Gastroesophageal sphincter (tissue), 3 donors: ENCODE measurements at regions not wholly inside any gene's neighbourhood (a gene's known extent, or its start where the extent isn't known, plus 50 kb on each side); places are given as distances from the start of the nearest gene placed in this dataset.

Experiments
- EP300 ChIP-seq: sonication (generic); formaldehyde crosslinking; IDR thresholded peaks from one replicate; pipeline ENCODE4 v1.6.1; 2017; ENCODE audit warnings: antibody characterized with exemption, mild to moderate bottlenecking
- POLR2A ChIP-seq, 2 donors: fragments of 450-650 bp; IDR thresholded peaks; one replicate each; pipeline ENCODE4 v1.6.1; 2017; ENCODE audit warnings: antibody characterized with exemption in 2 of 2, mild to moderate bottlenecking in 2 of 2, moderate library complexity in 1 of 2
- POLR2AphosphoS5 ChIP-seq: sonication (generic); formaldehyde crosslinking; IDR thresholded peaks from one replicate; pipeline ENCODE4 v1.6.1; 2017; ENCODE audit warnings: antibody characterized with exemption
- TF ChIP-seq, protein P1 (sequence below), 4 experiments: fragments of 200-600 bp in 2 of 4; fragments of 450-650 bp in 2 of 4; sonication (generic) in 1 of 4; IDR thresholded peaks; one replicate each; pipeline ENCODE4 v1.5.1; 2017 to 2019; ENCODE audit warnings: antibody characterized with exemption in 4 of 4, mild to moderate bottlenecking in 2 of 4, moderate library complexity in 2 of 4

DNA sequence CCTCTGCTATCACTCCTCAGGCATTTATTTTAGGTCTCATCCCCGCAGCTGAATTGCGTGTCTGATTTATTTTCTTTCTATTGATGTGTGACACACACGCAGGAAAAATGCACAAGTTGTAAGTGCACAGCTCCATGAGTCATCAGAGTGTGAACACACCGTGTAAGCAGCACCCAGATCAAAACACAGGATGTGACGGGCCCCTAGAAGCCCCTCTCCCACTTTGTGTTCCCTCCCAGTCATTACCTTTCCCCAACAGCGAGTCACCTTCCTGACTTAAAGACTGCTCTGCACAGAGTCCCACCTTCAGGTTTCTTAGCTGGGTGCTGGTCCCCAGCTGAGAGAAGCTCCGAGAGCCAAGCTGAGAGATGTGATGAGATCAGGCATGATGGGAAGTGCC is 436.7 kb downstream of the MID1IP1 start:
- TF ChIP-seq, protein P1, sequence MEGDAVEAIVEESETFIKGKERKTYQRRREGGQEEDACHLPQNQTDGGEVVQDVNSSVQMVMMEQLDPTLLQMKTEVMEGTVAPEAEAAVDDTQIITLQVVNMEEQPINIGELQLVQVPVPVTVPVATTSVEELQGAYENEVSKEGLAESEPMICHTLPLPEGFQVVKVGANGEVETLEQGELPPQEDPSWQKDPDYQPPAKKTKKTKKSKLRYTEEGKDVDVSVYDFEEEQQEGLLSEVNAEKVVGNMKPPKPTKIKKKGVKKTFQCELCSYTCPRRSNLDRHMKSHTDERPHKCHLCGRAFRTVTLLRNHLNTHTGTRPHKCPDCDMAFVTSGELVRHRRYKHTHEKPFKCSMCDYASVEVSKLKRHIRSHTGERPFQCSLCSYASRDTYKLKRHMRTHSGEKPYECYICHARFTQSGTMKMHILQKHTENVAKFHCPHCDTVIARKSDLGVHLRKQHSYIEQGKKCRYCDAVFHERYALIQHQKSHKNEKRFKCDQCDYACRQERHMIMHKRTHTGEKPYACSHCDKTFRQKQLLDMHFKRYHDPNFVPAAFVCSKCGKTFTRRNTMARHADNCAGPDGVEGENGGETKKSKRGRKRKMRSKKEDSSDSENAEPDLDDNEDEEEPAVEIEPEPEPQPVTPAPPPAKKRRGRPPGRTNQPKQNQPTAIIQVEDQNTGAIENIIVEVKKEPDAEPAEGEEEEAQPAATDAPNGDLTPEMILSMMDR (IDR thresholded peaks at IDR 0.05): no peak
- no peak for TF ChIP-seq POLR2A (IDR thresholded peaks at IDR 0.05)
- no peak for TF ChIP-seq POLR2AphosphoS5
- no peak for TF ChIP-seq EP300
